ENCODE measurements at regions not wholly inside any gene's neighbourhood (a gene's known extent, or its start where the extent isn't known, plus 50 kb on each side); places are given as distances from the start of the nearest gene placed in this dataset.

DNA sequence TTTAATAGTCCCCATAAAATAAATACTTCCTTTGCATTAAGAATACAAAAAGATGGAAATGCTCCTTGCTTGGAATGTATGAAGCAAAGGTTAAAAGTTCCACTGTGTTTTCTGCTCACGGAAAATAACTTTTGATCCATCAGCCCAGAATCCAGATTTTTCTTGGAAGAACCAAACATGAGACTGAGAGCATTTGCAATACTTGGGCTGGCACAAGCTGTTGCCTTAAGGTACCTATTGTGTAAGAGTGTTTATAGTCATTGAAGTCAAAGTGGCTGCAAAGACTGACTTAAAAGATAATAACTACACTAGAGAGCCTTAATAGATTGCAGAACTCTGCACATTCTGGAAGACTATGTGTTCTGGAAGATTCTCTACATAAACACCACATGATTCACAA lies 281.4 kb downstream of the RAB28 start:
- H3K4me1 ChIP-seq (replicated peaks in 1 of 2), result no peaks in the 10 kb centered on the region
- DNase-seq, result no peak
- H3K36me3 ChIP-seq (replicated peaks in 1 of 2), result no peaks in the 10 kb centered on the region
- no peaks in the 10 kb centered on the region for H3K27me3 ChIP-seq
- intact Hi-C loops (cut with DNase I), result no loop called here
- no peaks in the 10 kb centered on the region for H3K9me3 ChIP-seq (replicated peaks in 1 of 3)
- TF ChIP-seq, protein P1, sequence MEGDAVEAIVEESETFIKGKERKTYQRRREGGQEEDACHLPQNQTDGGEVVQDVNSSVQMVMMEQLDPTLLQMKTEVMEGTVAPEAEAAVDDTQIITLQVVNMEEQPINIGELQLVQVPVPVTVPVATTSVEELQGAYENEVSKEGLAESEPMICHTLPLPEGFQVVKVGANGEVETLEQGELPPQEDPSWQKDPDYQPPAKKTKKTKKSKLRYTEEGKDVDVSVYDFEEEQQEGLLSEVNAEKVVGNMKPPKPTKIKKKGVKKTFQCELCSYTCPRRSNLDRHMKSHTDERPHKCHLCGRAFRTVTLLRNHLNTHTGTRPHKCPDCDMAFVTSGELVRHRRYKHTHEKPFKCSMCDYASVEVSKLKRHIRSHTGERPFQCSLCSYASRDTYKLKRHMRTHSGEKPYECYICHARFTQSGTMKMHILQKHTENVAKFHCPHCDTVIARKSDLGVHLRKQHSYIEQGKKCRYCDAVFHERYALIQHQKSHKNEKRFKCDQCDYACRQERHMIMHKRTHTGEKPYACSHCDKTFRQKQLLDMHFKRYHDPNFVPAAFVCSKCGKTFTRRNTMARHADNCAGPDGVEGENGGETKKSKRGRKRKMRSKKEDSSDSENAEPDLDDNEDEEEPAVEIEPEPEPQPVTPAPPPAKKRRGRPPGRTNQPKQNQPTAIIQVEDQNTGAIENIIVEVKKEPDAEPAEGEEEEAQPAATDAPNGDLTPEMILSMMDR (IDR thresholded peaks at IDR 0.05), result no peak
- TF ChIP-seq POLR2A (IDR thresholded peaks at IDR 0.05), result no peak
- H3K27ac ChIP-seq, result no peak overlapping the region
- 86 to 94% (median 90%) methylated on average over 1 of the region's 1 CpG for WGBS, 4 donors
- H3K4me3 ChIP-seq, result no peak overlapping the region

DNA sequence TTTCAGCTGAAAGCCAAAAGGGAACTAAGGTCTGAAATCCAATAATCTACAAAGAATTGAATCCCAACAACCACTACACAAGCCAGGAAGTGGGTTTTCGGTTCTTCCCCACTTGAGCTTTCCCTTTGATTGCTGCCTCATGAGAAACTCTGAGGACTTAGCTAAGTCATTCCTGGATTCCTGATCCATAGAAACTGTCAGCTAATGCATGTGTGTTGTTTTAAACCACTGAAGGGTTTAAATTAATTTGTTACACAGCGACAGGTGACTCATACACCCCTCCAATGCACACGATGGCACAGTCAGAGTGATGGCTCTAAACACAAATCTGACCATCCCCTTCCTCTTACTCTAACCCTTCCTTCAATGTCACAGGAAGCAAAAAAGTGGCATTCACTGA lies 282.9 kb downstream of the RAB28 start:
- H3K27me3 ChIP-seq, result no peaks in the 10 kb centered on the region
- no peak for DNase-seq
- intact Hi-C loops (cut with DNase I), result no loop called here
- H3K27ac ChIP-seq, result no peak overlapping the region
- H3K36me3 ChIP-seq (replicated peaks in 1 of 2), result no peaks in the 10 kb centered on the region
- WGBS, 4 donors, result 80 to 98% (median 89%) methylated on average over 3 of the region's 3 CpGs
- H3K9me3 ChIP-seq (replicated peaks in 1 of 3), result no peaks in the 10 kb centered on the region
- no peak overlapping the region for H3K4me3 ChIP-seq
- no peaks in the 10 kb centered on the region for H3K4me1 ChIP-seq (replicated peaks in 1 of 2)
- TF ChIP-seq, protein P1 (IDR thresholded peaks at IDR 0.05), result no peak
- TF ChIP-seq POLR2A (IDR thresholded peaks at IDR 0.05), result no peak

DNA sequence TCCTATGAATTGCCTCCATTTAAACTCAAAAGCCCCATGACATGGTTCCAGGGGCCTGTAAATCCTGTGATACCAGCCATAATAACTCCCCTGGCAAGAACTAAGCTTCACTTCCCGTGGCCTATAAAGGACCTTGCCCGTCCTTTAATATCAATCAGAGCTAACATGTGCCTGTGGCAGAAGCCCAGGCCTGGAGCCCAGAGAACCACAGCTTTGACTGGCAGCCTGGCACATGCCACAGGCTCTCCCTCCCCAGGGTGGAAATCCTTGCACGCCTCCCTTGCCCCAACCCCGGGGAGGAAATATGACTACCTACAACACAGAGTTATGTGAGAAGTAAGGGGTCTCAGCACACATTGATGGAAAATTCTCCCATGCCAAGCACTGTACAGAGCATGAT lies 287.4 kb downstream of the RAB28 start:
- 79 to 91% (median 80%) methylated on average over 3 to 4 of the region's 4 CpGs for WGBS, 4 donors
- TF ChIP-seq, protein P1 (IDR thresholded peaks at IDR 0.05), result no peak
- no peak for TF ChIP-seq POLR2A (IDR thresholded peaks at IDR 0.05)

DNA sequence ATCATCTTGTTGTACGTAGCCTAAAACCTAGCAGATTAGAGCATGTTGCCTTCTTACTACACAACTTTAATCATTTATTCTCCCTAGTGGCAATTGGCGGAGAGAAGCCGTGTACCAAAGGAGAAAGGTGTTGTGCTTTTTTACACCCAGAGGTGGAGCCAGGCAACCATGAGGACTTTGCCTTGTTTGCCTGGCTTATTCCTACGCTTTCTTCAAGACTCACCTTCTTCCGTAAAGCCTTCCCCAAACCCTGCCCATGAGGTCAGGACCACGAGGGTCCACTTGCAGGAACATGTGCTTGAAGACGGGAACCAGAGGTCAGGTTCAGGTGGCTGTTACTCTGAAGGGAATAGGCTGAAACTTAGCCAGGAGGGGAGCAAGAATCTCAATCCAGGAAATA lies 290.5 kb downstream of the RAB28 start:
- Histone ChIP-seq H3K36me3 (replicated peaks in 1 of 2) (no peaks in the 10 kb centered on the region), H3K4me1 (replicated peaks in 1 of 2) (no peaks in the 10 kb centered on the region), H3K27me3 (no peaks in the 10 kb centered on the region), H3K27ac (no peak overlapping the region), H3K9me3 (replicated peaks in 1 of 3) (no peaks in the 10 kb centered on the region), H3K4me3 (no peak overlapping the region)
- TF ChIP-seq, protein P1 (IDR thresholded peaks at IDR 0.05), result no peak
- no peak for TF ChIP-seq POLR2A (IDR thresholded peaks at IDR 0.05)
- no peak for DNase-seq
- intact Hi-C loops (cut with DNase I), result no loop called here
- WGBS, 4 donors, result 92 to 94% (median 94%) methylated on average over 7 of the region's 7 CpGs

More for the DNA sequence above, 287.4 kb downstream of the RAB28 start:
- Histone ChIP-seq H3K9me3 (replicated peaks in 1 of 3) (no peaks in the 10 kb centered on the region), H3K27ac (no peak overlapping the region), H3K4me1 (replicated peaks in 1 of 2) (no peaks in the 10 kb centered on the region), H3K36me3 (replicated peaks in 1 of 2) (no peaks in the 10 kb centered on the region), H3K4me3 (no peak overlapping the region), H3K27me3 (no peaks in the 10 kb centered on the region)
- DNase-seq, result no peak
- intact Hi-C loops (cut with DNase I), result no loop called here
